GM23338 (cell line): ENCODE measurements at regions not wholly inside any gene's neighbourhood (a gene's known extent, or its start where the extent isn't known, plus 50 kb on each side); places are given as distances from the start of the nearest gene placed in this dataset.

Experiments
- CREB1 ChIP-seq: fragments of 250-450 bp; sonication (Bioruptor Pico); IDR thresholded peaks from 2 replicates; pipeline ENCODE4 v1.5.0; 2020; ENCODE audit warnings: low read depth, mild to moderate bottlenecking, moderate library complexity
- EZH2phosphoT487 ChIP-seq: fragments of 200-600 bp; sonication (generic); IDR thresholded peaks from one replicate; pipeline ENCODE4 v1.8.1; 2018; ENCODE audit warnings: antibody characterized with exemption; ENCODE audit not compliant: unreplicated experiment
- JUNB ChIP-seq: IDR thresholded peaks from one replicate; pipeline ENCODE4 v1.6.1; 2016; ENCODE audit warnings: antibody characterized with exemption; ENCODE audit not compliant: unreplicated experiment
- STAT1 ChIP-seq: IDR thresholded peaks from one replicate; pipeline ENCODE4 v1.6.1; 2016; ENCODE audit warnings: antibody characterized with exemption; ENCODE audit not compliant: unreplicated experiment
- TF ChIP-seq, protein P1 (sequence below): fragments of 250-450 bp; sonication (Bioruptor Pico); IDR thresholded peaks from 2 replicates; pipeline ENCODE4 v1.5.0; 2020; ENCODE audit warnings: mild to moderate bottlenecking, moderate library complexity
- TF ChIP-seq, protein P2 (sequence below): IDR thresholded peaks from 2 replicates; pipeline ENCODE4 v1.6.1; 2016; ENCODE audit warnings: antibody characterized with exemption
- TF ChIP-seq, protein P3 (sequence below): IDR thresholded peaks from one replicate; pipeline ENCODE4 v1.6.1; 2018; ENCODE audit warnings: antibody characterized with exemption; ENCODE audit not compliant: unreplicated experiment

DNA sequence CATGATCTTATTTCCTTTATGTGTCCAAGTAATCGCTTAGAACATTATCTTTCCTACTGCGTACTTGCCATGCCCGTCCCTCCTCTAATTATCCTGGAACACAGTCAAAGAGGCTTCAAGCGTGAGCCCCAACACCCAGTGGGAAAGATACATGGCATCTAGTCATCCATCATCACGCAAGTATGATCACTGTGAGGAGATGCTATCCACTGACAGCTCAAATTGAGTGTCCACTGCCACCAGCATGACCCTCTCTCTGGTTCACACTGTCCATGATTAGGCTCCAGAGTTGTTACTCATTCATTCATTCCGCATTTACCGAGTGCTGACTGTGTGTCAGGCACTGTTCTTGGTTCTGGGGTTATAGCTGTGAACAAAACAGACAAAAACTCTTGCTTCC is 124.6 kb downstream of the COPS8 start (continued):
- TF ChIP-seq, protein P1, sequence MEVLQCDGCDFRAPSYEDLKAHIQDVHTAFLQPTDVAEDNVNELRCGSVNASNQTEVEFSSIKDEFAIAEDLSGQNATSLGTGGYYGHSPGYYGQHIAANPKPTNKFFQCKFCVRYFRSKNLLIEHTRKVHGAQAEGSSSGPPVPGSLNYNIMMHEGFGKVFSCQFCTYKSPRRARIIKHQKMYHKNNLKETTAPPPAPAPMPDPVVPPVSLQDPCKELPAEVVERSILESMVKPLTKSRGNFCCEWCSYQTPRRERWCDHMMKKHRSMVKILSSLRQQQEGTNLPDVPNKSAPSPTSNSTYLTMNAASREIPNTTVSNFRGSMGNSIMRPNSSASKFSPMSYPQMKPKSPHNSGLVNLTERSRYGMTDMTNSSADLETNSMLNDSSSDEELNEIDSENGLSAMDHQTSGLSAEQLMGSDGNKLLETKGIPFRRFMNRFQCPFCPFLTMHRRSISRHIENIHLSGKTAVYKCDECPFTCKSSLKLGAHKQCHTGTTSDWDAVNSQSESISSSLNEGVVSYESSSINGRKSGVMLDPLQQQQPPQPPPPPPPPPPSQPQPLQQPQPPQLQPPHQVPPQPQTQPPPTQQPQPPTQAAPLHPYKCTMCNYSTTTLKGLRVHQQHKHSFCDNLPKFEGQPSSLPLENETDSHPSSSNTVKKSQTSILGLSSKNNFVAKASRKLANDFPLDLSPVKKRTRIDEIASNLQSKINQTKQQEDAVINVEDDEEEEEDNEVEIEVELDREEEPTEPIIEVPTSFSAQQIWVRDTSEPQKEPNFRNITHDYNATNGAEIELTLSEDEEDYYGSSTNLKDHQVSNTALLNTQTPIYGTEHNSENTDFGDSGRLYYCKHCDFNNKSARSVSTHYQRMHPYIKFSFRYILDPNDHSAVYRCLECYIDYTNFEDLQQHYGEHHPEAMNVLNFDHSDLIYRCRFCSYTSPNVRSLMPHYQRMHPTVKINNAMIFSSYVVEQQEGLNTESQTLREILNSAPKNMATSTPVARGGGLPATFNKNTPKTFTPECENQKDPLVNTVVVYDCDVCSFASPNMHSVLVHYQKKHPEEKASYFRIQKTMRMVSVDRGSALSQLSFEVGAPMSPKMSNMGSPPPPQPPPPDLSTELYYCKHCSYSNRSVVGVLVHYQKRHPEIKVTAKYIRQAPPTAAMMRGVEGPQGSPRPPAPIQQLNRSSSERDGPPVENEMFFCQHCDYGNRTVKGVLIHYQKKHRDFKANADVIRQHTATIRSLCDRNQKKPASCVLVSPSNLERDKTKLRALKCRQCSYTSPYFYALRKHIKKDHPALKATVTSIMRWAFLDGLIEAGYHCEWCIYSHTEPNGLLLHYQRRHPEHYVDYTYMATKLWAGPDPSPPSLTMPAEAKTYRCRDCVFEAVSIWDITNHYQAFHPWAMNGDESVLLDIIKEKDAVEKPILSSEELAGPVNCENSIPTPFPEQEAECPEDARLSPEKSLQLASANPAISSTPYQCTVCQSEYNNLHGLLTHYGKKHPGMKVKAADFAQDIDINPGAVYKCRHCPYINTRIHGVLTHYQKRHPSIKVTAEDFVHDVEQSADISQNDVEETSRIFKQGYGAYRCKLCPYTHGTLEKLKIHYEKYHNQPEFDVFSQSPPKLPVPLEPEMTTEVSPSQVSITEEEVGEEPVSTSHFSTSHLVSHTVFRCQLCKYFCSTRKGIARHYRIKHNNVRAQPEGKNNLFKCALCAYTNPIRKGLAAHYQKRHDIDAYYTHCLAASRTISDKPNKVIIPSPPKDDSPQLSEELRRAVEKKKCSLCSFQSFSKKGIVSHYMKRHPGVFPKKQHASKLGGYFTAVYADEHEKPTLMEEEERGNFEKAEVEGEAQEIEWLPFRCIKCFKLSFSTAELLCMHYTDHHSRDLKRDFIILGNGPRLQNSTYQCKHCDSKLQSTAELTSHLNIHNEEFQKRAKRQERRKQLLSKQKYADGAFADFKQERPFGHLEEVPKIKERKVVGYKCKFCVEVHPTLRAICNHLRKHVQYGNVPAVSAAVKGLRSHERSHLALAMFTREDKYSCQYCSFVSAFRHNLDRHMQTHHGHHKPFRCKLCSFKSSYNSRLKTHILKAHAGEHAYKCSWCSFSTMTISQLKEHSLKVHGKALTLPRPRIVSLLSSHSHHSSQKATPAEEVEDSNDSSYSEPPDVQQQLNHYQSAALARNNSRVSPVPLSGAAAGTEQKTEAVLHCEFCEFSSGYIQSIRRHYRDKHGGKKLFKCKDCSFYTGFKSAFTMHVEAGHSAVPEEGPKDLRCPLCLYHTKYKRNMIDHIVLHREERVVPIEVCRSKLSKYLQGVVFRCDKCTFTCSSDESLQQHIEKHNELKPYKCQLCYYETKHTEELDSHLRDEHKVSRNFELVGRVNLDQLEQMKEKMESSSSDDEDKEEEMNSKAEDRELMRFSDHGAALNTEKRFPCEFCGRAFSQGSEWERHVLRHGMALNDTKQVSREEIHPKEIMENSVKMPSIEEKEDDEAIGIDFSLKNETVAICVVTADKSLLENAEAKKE (CRISPR knock-in tag) = no peak
- TF ChIP-seq EZH2phosphoT487 (no peak), STAT1 (no peak), JUNB (no peak), CREB1 (CRISPR knock-in tag) (no peak)
- TF ChIP-seq, protein P2, sequence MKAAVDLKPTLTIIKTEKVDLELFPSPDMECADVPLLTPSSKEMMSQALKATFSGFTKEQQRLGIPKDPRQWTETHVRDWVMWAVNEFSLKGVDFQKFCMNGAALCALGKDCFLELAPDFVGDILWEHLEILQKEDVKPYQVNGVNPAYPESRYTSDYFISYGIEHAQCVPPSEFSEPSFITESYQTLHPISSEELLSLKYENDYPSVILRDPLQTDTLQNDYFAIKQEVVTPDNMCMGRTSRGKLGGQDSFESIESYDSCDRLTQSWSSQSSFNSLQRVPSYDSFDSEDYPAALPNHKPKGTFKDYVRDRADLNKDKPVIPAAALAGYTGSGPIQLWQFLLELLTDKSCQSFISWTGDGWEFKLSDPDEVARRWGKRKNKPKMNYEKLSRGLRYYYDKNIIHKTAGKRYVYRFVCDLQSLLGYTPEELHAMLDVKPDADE = no peak
- TF ChIP-seq, protein P3, sequence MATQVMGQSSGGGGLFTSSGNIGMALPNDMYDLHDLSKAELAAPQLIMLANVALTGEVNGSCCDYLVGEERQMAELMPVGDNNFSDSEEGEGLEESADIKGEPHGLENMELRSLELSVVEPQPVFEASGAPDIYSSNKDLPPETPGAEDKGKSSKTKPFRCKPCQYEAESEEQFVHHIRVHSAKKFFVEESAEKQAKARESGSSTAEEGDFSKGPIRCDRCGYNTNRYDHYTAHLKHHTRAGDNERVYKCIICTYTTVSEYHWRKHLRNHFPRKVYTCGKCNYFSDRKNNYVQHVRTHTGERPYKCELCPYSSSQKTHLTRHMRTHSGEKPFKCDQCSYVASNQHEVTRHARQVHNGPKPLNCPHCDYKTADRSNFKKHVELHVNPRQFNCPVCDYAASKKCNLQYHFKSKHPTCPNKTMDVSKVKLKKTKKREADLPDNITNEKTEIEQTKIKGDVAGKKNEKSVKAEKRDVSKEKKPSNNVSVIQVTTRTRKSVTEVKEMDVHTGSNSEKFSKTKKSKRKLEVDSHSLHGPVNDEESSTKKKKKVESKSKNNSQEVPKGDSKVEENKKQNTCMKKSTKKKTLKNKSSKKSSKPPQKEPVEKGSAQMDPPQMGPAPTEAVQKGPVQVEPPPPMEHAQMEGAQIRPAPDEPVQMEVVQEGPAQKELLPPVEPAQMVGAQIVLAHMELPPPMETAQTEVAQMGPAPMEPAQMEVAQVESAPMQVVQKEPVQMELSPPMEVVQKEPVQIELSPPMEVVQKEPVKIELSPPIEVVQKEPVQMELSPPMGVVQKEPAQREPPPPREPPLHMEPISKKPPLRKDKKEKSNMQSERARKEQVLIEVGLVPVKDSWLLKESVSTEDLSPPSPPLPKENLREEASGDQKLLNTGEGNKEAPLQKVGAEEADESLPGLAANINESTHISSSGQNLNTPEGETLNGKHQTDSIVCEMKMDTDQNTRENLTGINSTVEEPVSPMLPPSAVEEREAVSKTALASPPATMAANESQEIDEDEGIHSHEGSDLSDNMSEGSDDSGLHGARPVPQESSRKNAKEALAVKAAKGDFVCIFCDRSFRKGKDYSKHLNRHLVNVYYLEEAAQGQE = no peak
